HEK293 (cell line): ENCODE measurements at regions not wholly inside any gene's neighbourhood (a gene's known extent, or its start where the extent isn't known, plus 50 kb on each side); places are given as distances from the start of the nearest gene placed in this dataset.

Experiments used
- CTCF ChIA-PET: fragments of 350-600 bp; formaldehyde crosslinking; extraction: SDS; loops from one replicate; lab custom pipeline; 2021; ENCODE audit warnings: antibody characterized with exemption; lab: Yijun Ruan, JAX
- POLR2A ChIA-PET: fragments of 300-600 bp; formaldehyde crosslinking; extraction: SDS; loops from one replicate; lab custom pipeline; 2020; ENCODE audit warnings: antibody characterized with exemption, inconsistent platforms; lab: Yijun Ruan, JAX
- H3K27ac ChIP-seq: fragments of 200-500 bp; sonication (Bioruptor generic); 2 replicates; pipeline ENCODE4 v1.5.1; 2014; ENCODE audit warnings: low read depth, low read length, control low read depth, inconsistent platforms; ENCODE audit errors: extremely low read depth
- H3K36me3 ChIP-seq, 2 experiments: fragments of 200-500 bp in 1 of 2; sonication (Bioruptor generic) in 1 of 2; 1 replicate in 1 of 2; 2 replicates in 1 of 2; pipeline ENCODE4 v1.5.1; 2014 to 2017; ENCODE audit warnings: inconsistent platforms in 2 of 2, low read length in 2 of 2; ENCODE audit not compliant: control insufficient read depth in 2 of 2, insufficient read depth in 1 of 2
- H3K4me1 ChIP-seq: fragments of 200-500 bp; sonication (Bioruptor generic); 2 replicates; pipeline ENCODE4 v1.5.1; 2014; ENCODE audit warnings: mild to moderate bottlenecking, low read length, inconsistent platforms; ENCODE audit not compliant: control insufficient read depth, insufficient read depth
- H3K4me3 ChIP-seq: 2 replicates; pipeline ENCODE4 v1.5.1; 2011; ENCODE audit warnings: low read depth, mild to moderate bottlenecking, control low read depth, low read length, moderate library complexity
- H3K9me3 ChIP-seq: fragments of 200-500 bp; sonication (Bioruptor generic); 2 replicates; pipeline ENCODE4 v1.5.1; 2014; ENCODE audit warnings: low read depth, low read length, inconsistent platforms; ENCODE audit not compliant: control insufficient read depth, insufficient read depth
- EGR2 ChIP-seq: fragments of 450-650 bp; formaldehyde crosslinking; IDR thresholded peaks from 2 replicates; pipeline ENCODE4 v1.5.1; 2016; ENCODE audit warnings: low read depth, missing biosample characterization, missing genetic modification characterization
- GFI1B ChIP-seq: fragments of 450-650 bp; formaldehyde crosslinking; IDR thresholded peaks from 2 replicates; pipeline ENCODE4 v1.5.1; 2016; ENCODE audit warnings: missing biosample characterization, missing genetic modification characterization
- RBAK ChIP-seq: fragments of 450-650 bp; formaldehyde crosslinking; IDR thresholded peaks from 2 replicates; pipeline ENCODE4 v1.5.1; 2016; ENCODE audit warnings: missing biosample characterization, missing genetic modification characterization
- SCRT2 ChIP-seq: fragments of 450-650 bp; formaldehyde crosslinking; IDR thresholded peaks from 2 replicates; pipeline ENCODE4 v1.5.1; 2016; ENCODE audit warnings: missing biosample characterization, missing genetic modification characterization
- SP7 ChIP-seq: fragments of 450-650 bp; formaldehyde crosslinking; IDR thresholded peaks from 2 replicates; pipeline ENCODE4 v1.5.1; 2016; ENCODE audit warnings: missing biosample characterization, missing genetic modification characterization
- ZBTB1 ChIP-seq: fragments of 450-650 bp; formaldehyde crosslinking; IDR thresholded peaks from 2 replicates; pipeline ENCODE4 v1.5.1; 2016; ENCODE audit warnings: missing biosample characterization, missing genetic modification characterization
- ZNF146 ChIP-seq: fragments of 450-650 bp; formaldehyde crosslinking; IDR thresholded peaks from 2 replicates; pipeline ENCODE4 v1.5.1; 2016; ENCODE audit warnings: missing biosample characterization, missing genetic modification characterization
- ZNF174 ChIP-seq: fragments of 450-650 bp; formaldehyde crosslinking; IDR thresholded peaks from 2 replicates; pipeline ENCODE4 v1.5.0; 2017; ENCODE audit warnings: missing biosample characterization, mild to moderate bottlenecking, missing genetic modification characterization
- ZNF202 ChIP-seq: fragments of 450-650 bp; formaldehyde crosslinking; IDR thresholded peaks from 2 replicates; pipeline ENCODE4 v1.5.1; 2016; ENCODE audit warnings: missing biosample characterization, missing genetic modification characterization, borderline replicate concordance
- ZNF211 ChIP-seq: fragments of 450-650 bp; formaldehyde crosslinking; IDR thresholded peaks from 2 replicates; pipeline ENCODE4 v1.5.1; 2016; ENCODE audit warnings: low read depth, missing biosample characterization, missing genetic modification characterization
- ZNF391 ChIP-seq: fragments of 450-650 bp; formaldehyde crosslinking; IDR thresholded peaks from 2 replicates; pipeline ENCODE4 v1.5.1; 2016; ENCODE audit warnings: low read depth, missing biosample characterization, missing genetic modification characterization, borderline replicate concordance
- ZNF473 ChIP-seq: fragments of 450-650 bp; formaldehyde crosslinking; IDR thresholded peaks from 2 replicates; pipeline ENCODE4 v1.5.1; 2017; ENCODE audit warnings: missing biosample characterization, missing genetic modification characterization
- ZNF501 ChIP-seq: fragments of 450-650 bp; formaldehyde crosslinking; IDR thresholded peaks from 2 replicates; pipeline ENCODE4 v1.5.1; 2016; ENCODE audit warnings: missing biosample characterization, missing genetic modification characterization
- ZNF510 ChIP-seq: fragments of 450-650 bp; formaldehyde crosslinking; IDR thresholded peaks from 2 replicates; pipeline ENCODE4 v1.5.1; 2018; ENCODE audit warnings: mild to moderate bottlenecking, missing genetic modification characterization, missing biosample characterization; ENCODE audit not compliant: insufficient replicate concordance
- ZNF549 ChIP-seq: fragments of 450-650 bp; IDR thresholded peaks from 2 replicates; pipeline ENCODE4 v1.5.1; 2018; ENCODE audit warnings: missing biosample characterization, missing genetic modification characterization, mild to moderate bottlenecking, inconsistent platforms, moderate library complexity
- ZNF776 ChIP-seq: fragments of 450-650 bp; formaldehyde crosslinking; IDR thresholded peaks from 2 replicates; pipeline ENCODE4 v1.5.0; 2017; ENCODE audit warnings: missing biosample characterization, missing genetic modification characterization, borderline replicate concordance
- TF ChIP-seq, protein P1 (sequence below): fragments of 450-650 bp; formaldehyde crosslinking; IDR thresholded peaks from 2 replicates; pipeline ENCODE4 v1.5.1; 2017; ENCODE audit warnings: missing biosample characterization, missing genetic modification characterization
- TF ChIP-seq, protein P2 (sequence below): fragments of 450-650 bp; formaldehyde crosslinking; IDR thresholded peaks from 2 replicates; pipeline ENCODE4 v1.5.1; 2016; ENCODE audit warnings: missing biosample characterization, missing genetic modification characterization
- TF ChIP-seq, protein P3 (sequence below): fragments of 450-650 bp; formaldehyde crosslinking; optimal IDR thresholded peaks from 2 replicates; pipeline ENCODE3; 2016; ENCODE audit warnings: missing biosample characterization, mild to moderate bottlenecking, missing genetic modification characterization
- TF ChIP-seq, protein P4 (sequence below): IDR thresholded peaks from 2 replicates; pipeline ENCODE4 v1.6.1; 2011; ENCODE audit warnings: mild to moderate bottlenecking, low read depth, low read length, borderline replicate concordance
- TF ChIP-seq, protein P5 (sequence below): fragments of 450-650 bp; formaldehyde crosslinking; IDR thresholded peaks from 2 replicates; pipeline ENCODE4 v1.5.1; 2016; ENCODE audit warnings: missing biosample characterization, missing genetic modification characterization
- TF ChIP-seq, protein P6 (sequence below): fragments of 450-650 bp; formaldehyde crosslinking; IDR thresholded peaks from 2 replicates; pipeline ENCODE4 v1.5.1; 2016; ENCODE audit warnings: missing biosample characterization, missing genetic modification characterization

DNA sequence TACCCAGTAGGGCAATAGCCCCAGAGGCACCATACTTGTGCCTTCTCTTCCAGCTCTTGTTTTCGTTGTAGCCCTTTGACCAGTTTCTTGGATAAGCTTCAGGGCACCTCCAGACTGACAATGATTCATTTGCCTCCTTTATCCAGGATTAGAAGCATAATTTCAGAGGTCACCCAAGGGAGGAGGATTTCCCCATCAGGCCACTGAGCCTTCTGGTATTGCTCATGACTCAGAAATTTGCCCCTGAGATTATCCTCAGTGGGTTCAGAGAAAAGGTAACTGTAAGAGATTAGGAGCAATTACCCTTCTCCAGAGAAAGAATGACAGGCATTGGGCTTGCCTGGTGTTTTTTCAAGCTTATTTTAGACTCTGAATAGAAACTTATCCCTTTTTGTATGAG is 147.9 kb downstream of the MSX2 start:
- H3K4me3 ChIP-seq, result no peak overlapping the region
- H3K27ac ChIP-seq, result no peak overlapping the region
- H3K9me3 ChIP-seq, result no peaks in the 10 kb centered on the region
- H3K4me1 ChIP-seq, result no peaks in the 10 kb centered on the region
- no peak for TF ChIP-seq EGR2
- TF ChIP-seq ZNF211 (tag by site-specific recombination), result no peak
- no peak for TF ChIP-seq ZNF549
- TF ChIP-seq, protein P1, sequence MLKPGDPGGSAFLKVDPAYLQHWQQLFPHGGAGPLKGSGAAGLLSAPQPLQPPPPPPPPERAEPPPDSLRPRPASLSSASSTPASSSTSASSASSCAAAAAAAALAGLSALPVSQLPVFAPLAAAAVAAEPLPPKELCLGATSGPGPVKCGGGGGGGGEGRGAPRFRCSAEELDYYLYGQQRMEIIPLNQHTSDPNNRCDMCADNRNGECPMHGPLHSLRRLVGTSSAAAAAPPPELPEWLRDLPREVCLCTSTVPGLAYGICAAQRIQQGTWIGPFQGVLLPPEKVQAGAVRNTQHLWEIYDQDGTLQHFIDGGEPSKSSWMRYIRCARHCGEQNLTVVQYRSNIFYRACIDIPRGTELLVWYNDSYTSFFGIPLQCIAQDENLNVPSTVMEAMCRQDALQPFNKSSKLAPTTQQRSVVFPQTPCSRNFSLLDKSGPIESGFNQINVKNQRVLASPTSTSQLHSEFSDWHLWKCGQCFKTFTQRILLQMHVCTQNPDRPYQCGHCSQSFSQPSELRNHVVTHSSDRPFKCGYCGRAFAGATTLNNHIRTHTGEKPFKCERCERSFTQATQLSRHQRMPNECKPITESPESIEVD (tag by site-specific recombination), result no peak
- TF ChIP-seq ZNF776 (tag by site-specific recombination), result no peak
- no peak for TF ChIP-seq ZNF146 (tag by site-specific recombination)
- no peak for TF ChIP-seq SP7
- TF ChIP-seq ZNF202 (tag by site-specific recombination), result no peak
- TF ChIP-seq ZNF391 (tag by site-specific recombination), result no peak
- no peak for TF ChIP-seq ZBTB1 (tag by site-specific recombination)
- TF ChIP-seq SCRT2, result no peak
- TF ChIP-seq ZNF510, result no peak
- no peak for TF ChIP-seq RBAK
- TF ChIP-seq, protein P2, sequence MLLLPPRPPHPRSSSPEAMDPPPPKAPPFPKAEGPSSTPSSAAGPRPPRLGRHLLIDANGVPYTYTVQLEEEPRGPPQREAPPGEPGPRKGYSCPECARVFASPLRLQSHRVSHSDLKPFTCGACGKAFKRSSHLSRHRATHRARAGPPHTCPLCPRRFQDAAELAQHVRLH (tag by site-specific recombination), result no peak
- no peak for TF ChIP-seq ZNF174 (tag by site-specific recombination)
- TF ChIP-seq, protein P3, sequence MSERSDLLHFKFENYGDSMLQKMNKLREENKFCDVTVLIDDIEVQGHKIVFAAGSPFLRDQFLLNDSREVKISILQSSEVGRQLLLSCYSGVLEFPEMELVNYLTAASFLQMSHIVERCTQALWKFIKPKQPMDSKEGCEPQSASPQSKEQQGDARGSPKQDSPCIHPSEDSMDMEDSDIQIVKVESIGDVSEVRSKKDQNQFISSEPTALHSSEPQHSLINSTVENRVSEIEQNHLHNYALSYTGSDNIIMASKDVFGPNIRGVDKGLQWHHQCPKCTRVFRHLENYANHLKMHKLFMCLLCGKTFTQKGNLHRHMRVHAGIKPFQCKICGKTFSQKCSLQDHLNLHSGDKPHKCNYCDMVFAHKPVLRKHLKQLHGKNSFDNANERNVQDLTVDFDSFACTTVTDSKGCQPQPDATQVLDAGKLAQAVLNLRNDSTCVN (tag by site-specific recombination), result no peak
- TF ChIP-seq ZNF473 (tag by site-specific recombination), result no peak
- CTCF ChIA-PET, result no interaction called here
- H3K36me3 ChIP-seq, result no peaks in the 10 kb centered on the region
- POLR2A ChIA-PET, result no interaction called here

DNA sequence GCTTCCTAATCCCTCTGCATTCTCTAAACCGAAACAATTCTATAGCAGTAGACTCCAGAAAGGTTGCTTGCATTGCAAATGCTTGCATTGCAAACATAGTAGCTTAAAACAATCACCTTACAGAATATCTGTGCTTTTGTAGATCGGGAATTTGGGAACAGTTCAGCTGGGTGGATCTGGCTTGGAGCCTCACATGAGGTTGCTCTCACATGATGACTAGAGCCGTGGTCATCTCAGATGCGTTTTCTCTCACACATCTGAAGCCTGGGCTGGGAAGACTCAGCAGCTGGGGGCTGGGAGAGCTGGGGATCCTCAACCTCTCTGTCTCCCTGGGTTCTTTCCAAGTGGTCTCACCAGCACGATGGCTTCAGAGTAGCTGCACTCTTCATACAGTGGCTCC is 127.8 kb downstream of the MSX2 start:
- TF ChIP-seq, protein P4, sequence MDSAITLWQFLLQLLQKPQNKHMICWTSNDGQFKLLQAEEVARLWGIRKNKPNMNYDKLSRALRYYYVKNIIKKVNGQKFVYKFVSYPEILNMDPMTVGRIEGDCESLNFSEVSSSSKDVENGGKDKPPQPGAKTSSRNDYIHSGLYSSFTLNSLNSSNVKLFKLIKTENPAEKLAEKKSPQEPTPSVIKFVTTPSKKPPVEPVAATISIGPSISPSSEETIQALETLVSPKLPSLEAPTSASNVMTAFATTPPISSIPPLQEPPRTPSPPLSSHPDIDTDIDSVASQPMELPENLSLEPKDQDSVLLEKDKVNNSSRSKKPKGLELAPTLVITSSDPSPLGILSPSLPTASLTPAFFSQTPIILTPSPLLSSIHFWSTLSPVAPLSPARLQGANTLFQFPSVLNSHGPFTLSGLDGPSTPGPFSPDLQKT, result no peak
- TF ChIP-seq SP7, result no peak
- TF ChIP-seq GFI1B (tag by site-specific recombination), result no peak
- TF ChIP-seq ZNF501 (tag by site-specific recombination), result no peak
- TF ChIP-seq, protein P5, sequence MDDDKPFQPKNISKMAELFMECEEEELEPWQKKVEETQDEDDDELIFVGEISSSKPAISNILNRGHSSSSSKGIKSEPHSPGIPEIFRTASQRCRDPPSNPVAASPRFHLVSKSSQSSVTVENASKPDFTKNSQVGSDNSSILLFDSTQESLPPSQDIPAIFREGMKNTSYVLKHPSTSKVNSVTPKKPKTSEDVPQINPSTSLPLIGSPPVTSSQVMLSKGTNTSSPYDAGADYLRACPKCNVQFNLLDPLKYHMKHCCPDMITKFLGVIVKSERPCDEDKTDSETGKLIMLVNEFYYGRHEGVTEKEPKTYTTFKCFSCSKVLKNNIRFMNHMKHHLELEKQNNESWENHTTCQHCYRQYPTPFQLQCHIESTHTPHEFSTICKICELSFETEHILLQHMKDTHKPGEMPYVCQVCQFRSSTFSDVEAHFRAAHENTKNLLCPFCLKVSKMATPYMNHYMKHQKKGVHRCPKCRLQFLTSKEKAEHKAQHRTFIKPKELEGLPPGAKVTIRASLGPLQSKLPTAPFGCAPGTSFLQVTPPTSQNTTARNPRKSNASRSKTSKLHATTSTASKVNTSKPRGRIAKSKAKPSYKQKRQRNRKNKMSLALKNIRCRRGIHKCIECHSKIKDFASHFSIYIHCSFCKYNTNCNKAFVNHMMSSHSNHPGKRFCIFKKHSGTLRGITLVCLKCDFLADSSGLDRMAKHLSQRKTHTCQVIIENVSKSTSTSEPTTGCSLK (tag by site-specific recombination), result no peak
- TF ChIP-seq, protein P6, sequence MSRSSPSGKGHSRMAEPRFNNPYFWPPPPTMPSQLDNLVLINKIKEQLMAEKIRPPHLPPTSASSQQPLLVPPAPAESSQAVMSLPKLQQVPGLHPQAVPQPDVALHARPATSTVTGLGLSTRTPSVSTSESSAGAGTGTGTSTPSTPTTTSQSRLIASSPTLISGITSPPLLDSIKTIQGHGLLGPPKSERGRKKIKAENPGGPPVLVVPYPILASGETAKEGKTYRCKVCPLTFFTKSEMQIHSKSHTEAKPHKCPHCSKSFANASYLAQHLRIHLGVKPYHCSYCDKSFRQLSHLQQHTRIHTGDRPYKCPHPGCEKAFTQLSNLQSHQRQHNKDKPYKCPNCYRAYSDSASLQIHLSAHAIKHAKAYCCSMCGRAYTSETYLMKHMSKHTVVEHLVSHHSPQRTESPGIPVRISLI (tag by site-specific recombination), result no peak
- H3K27ac ChIP-seq, result no peak overlapping the region
- ChIA-PET POLR2A (no interaction called here), CTCF (no interaction called here)
- no peaks in the 10 kb centered on the region for H3K9me3 ChIP-seq
- no peaks in the 10 kb centered on the region for H3K4me1 ChIP-seq
- H3K4me3 ChIP-seq, result no peak overlapping the region
- H3K36me3 ChIP-seq, result no peaks in the 10 kb centered on the region
